PC-3 (cell line): ENCODE measurements at regions not wholly inside any gene's neighbourhood (a gene's known extent, or its start where the extent isn't known, plus 50 kb on each side); places are given as distances from the start of the nearest gene placed in this dataset.

ENCODE experiments used
- CTCF ChIP-seq: fragments of 300-600 bp; sonication (generic); conservative IDR thresholded peaks from 2 replicates; pipeline ENCODE4 v1.5.1; 2017; ENCODE audit warnings: antibody characterized with exemption, low read depth, mild to moderate bottlenecking, low read length
- EZH2 ChIP-seq: fragments of 300-600 bp; sonication (generic); IDR thresholded peaks from one replicate; pipeline ENCODE4 v1.6.1; 2017; ENCODE audit warnings: antibody characterized with exemption, mild to moderate bottlenecking, low read length; ENCODE audit not compliant: unreplicated experiment
- EZH2phosphoT487 ChIP-seq: fragments of 300-600 bp; sonication (generic); IDR thresholded peaks from 2 replicates; pipeline ENCODE4 v1.6.1; 2018; ENCODE audit warnings: mild to moderate bottlenecking, antibody characterized with exemption, low read length, borderline replicate concordance

GRCh38 chr1:192008281-192008825, 149.9 kb upstream of the RGS18 start:
- TF ChIP-seq CTCF (no peak), EZH2 (no peak), EZH2phosphoT487 (no peak)
